ENCODE measurements at regions not wholly inside any gene's neighbourhood (a gene's known extent, or its start where the extent isn't known, plus 50 kb on each side); places are given as distances from the start of the nearest gene placed in this dataset.

- no peaks in the 10 kb centered on the region for H3K36me3 Mint-ChIP-seq
- H3K27me3 ChIP-seq (ENCODE audit: control insufficient read depth, insufficient read depth, low read length) = no peaks in the 10 kb centered on the region
- H3K4me3 Mint-ChIP-seq = no peak overlapping the region
- DNase-seq = no peak
- no peak overlapping the region for H3K4me3 ChIP-seq (ENCODE audit: low read depth, low read length)
- H3K27me3 Mint-ChIP-seq = no peaks in the 10 kb centered on the region
- H3K4me1 Mint-ChIP-seq = no peaks in the 10 kb centered on the region
- H3K9me3 Mint-ChIP-seq = peaks cover 0 to 6% (median 0%) of the 10 kb centered on the region in 7 donors
- H3K9me3 ChIP-seq (ENCODE audit: control insufficient read depth in 2 of 2, low read length in 2 of 2) = no peaks in the 10 kb centered on the region
- H3K27ac ChIP-seq (ENCODE audit: insufficient read depth, low read length, poor library complexity, severe bottlenecking) = no peak overlapping the region
- no peaks in the 10 kb centered on the region for H3K4me1 ChIP-seq (ENCODE audit: control insufficient read depth, insufficient read depth, low read length, poor library complexity, severe bottlenecking)
- H3K27ac Mint-ChIP-seq = no peak overlapping the region
- H3K36me3 ChIP-seq (ENCODE audit: control insufficient read depth, insufficient read depth, low read length) = no peaks in the 10 kb centered on the region
- no peak for ATAC-seq (ENCODE audit: low read depth in 2 of 2)
Observed at GRCh38 chr16:52871481-52871880, 181.2 kb downstream of the CHD9NB start.

- H3K4me3 Mint-ChIP-seq = no peak overlapping the region
- no peaks in the 10 kb centered on the region for H3K9me3 ChIP-seq (ENCODE audit: control insufficient read depth in 2 of 2, low read length in 2 of 2)
- ATAC-seq (ENCODE audit: low read depth in 2 of 2) = no peak
- H3K4me1 Mint-ChIP-seq = no peaks in the 10 kb centered on the region
- peaks cover 0 to 6% (median 0%) of the 10 kb centered on the region in 7 donors for H3K9me3 Mint-ChIP-seq
- no peak for DNase-seq
- no peak overlapping the region for H3K27ac Mint-ChIP-seq
- H3K27ac ChIP-seq (ENCODE audit: insufficient read depth, low read length, poor library complexity, severe bottlenecking) = no peak overlapping the region
- H3K36me3 Mint-ChIP-seq = no peaks in the 10 kb centered on the region
- no peaks in the 10 kb centered on the region for H3K4me1 ChIP-seq (ENCODE audit: control insufficient read depth, insufficient read depth, low read length, poor library complexity, severe bottlenecking)
- no peak overlapping the region for H3K4me3 ChIP-seq (ENCODE audit: low read depth, low read length)
- H3K27me3 ChIP-seq (ENCODE audit: control insufficient read depth, insufficient read depth, low read length) = no peaks in the 10 kb centered on the region
- no peaks in the 10 kb centered on the region for H3K36me3 ChIP-seq (ENCODE audit: control insufficient read depth, insufficient read depth, low read length)
- no peaks in the 10 kb centered on the region for H3K27me3 Mint-ChIP-seq
Observed at GRCh38 chr16:52869243-52869642, 183.5 kb downstream of the CHD9NB start.

GRCh38 chr16:52863000-52863399 is 189.7 kb downstream of the CHD9NB start:
- Histone ChIP-seq H3K9me3 (ENCODE audit: control insufficient read depth in 2 of 2, low read length in 2 of 2) (no peaks in the 10 kb centered on the region), H3K36me3 (ENCODE audit: control insufficient read depth, insufficient read depth, low read length) (no peaks in the 10 kb centered on the region), H3K27me3 (ENCODE audit: control insufficient read depth, insufficient read depth, low read length) (no peaks in the 10 kb centered on the region), H3K27ac (ENCODE audit: insufficient read depth, low read length, poor library complexity, severe bottlenecking) (no peak overlapping the region), H3K4me3 (ENCODE audit: low read depth, low read length) (no peak overlapping the region), H3K4me1 (ENCODE audit: control insufficient read depth, insufficient read depth, low read length, poor library complexity, severe bottlenecking) (no peaks in the 10 kb centered on the region)
- Mint-ChIP-seq H3K4me3 (no peak overlapping the region), H3K27ac (no peak overlapping the region), H3K9me3 (peaks cover 0 to 3% (median 0%) of the 10 kb centered on the region in 7 donors), H3K27me3 (no peaks in the 10 kb centered on the region), H3K4me1 (no peaks in the 10 kb centered on the region), H3K36me3 (no peaks in the 10 kb centered on the region)
- DNase-seq = no peak
- ATAC-seq (ENCODE audit: low read depth in 2 of 2) = no peak

GRCh38 chr16:52861614-52862022 is 191.1 kb downstream of the CHD9NB start:
- Histone ChIP-seq H3K4me1 (ENCODE audit: control insufficient read depth, insufficient read depth, low read length, poor library complexity, severe bottlenecking) (no peaks in the 10 kb centered on the region), H3K27ac (ENCODE audit: insufficient read depth, low read length, poor library complexity, severe bottlenecking) (no peak overlapping the region), H3K4me3 (ENCODE audit: low read depth, low read length) (no peak overlapping the region), H3K36me3 (ENCODE audit: control insufficient read depth, insufficient read depth, low read length) (no peaks in the 10 kb centered on the region), H3K9me3 (ENCODE audit: control insufficient read depth in 2 of 2, low read length in 2 of 2) (no peaks in the 10 kb centered on the region), H3K27me3 (ENCODE audit: control insufficient read depth, insufficient read depth, low read length) (no peaks in the 10 kb centered on the region)
- DNase-seq (no peak), ATAC-seq (ENCODE audit: low read depth in 2 of 2) (no peak)
- no peaks in the 10 kb centered on the region for H3K36me3 Mint-ChIP-seq
- no peaks in the 10 kb centered on the region for H3K27me3 Mint-ChIP-seq
- H3K9me3 Mint-ChIP-seq = peaks cover 0 to 3% (median 0%) of the 10 kb centered on the region in 7 donors
- no peak overlapping the region for H3K4me3 Mint-ChIP-seq
- no peak overlapping the region for H3K27ac Mint-ChIP-seq
- H3K4me1 Mint-ChIP-seq = no peaks in the 10 kb centered on the region

GRCh38 chr16:52855463-52855862 is 197.2 kb downstream of the CHD9NB start:
- no peak overlapping the region for H3K27ac Mint-ChIP-seq
- H3K36me3 Mint-ChIP-seq = no peaks in the 10 kb centered on the region
- peaks cover 0 to 23% (median 5%) of the 10 kb centered on the region in 7 donors for H3K9me3 Mint-ChIP-seq
- no peak for ATAC-seq (ENCODE audit: low read depth in 2 of 2)
- Histone ChIP-seq H3K36me3 (ENCODE audit: control insufficient read depth, insufficient read depth, low read length) (no peaks in the 10 kb centered on the region), H3K27me3 (ENCODE audit: control insufficient read depth, insufficient read depth, low read length) (no peaks in the 10 kb centered on the region), H3K4me1 (ENCODE audit: control insufficient read depth, insufficient read depth, low read length, poor library complexity, severe bottlenecking) (no peaks in the 10 kb centered on the region), H3K4me3 (ENCODE audit: low read depth, low read length) (no peak overlapping the region), H3K9me3 (ENCODE audit: control insufficient read depth in 2 of 2, low read length in 2 of 2) (peaks cover 7 to 8% of the 10 kb centered on the region in 2 experiments), H3K27ac (ENCODE audit: insufficient read depth, low read length, poor library complexity, severe bottlenecking) (no peak overlapping the region)
- no peaks in the 10 kb centered on the region for H3K27me3 Mint-ChIP-seq
- no peaks in the 10 kb centered on the region for H3K4me1 Mint-ChIP-seq
- no peak for DNase-seq
- H3K4me3 Mint-ChIP-seq = no peak overlapping the region

- no peaks in the 10 kb centered on the region for H3K36me3 ChIP-seq (ENCODE audit: control insufficient read depth, insufficient read depth, low read length)
- no peak for DNase-seq
- H3K9me3 ChIP-seq (ENCODE audit: control insufficient read depth in 2 of 2, low read length in 2 of 2) = peaks cover 7 to 14% of the 10 kb centered on the region in 2 experiments
- H3K27me3 ChIP-seq (ENCODE audit: control insufficient read depth, insufficient read depth, low read length) = no peaks in the 10 kb centered on the region
- Mint-ChIP-seq H3K27me3 (no peaks in the 10 kb centered on the region), H3K36me3 (no peaks in the 10 kb centered on the region), H3K4me1 (no peaks in the 10 kb centered on the region), H3K4me3 (no peak overlapping the region), H3K9me3 (peaks cover 0 to 30% (median 6%) of the 10 kb centered on the region in 7 donors), H3K27ac (no peak overlapping the region)
- no peak for ATAC-seq (ENCODE audit: low read depth in 2 of 2)
- no peak overlapping the region for H3K4me3 ChIP-seq (ENCODE audit: low read depth, low read length)
- no peak overlapping the region for H3K27ac ChIP-seq (ENCODE audit: insufficient read depth, low read length, poor library complexity, severe bottlenecking)
- no peaks in the 10 kb centered on the region for H3K4me1 ChIP-seq (ENCODE audit: control insufficient read depth, insufficient read depth, low read length, poor library complexity, severe bottlenecking)
Observed at GRCh38 chr16:52852978-52853377, 199.7 kb downstream of the CHD9NB start.

- Histone ChIP-seq H3K27ac (ENCODE audit: insufficient read depth, low read length, poor library complexity, severe bottlenecking) (no peak overlapping the region), H3K4me1 (ENCODE audit: control insufficient read depth, insufficient read depth, low read length, poor library complexity, severe bottlenecking) (no peaks in the 10 kb centered on the region), H3K36me3 (ENCODE audit: control insufficient read depth, insufficient read depth, low read length) (no peaks in the 10 kb centered on the region), H3K4me3 (ENCODE audit: low read depth, low read length) (no peak overlapping the region), H3K27me3 (ENCODE audit: control insufficient read depth, insufficient read depth, low read length) (no peaks in the 10 kb centered on the region), H3K9me3 (ENCODE audit: control insufficient read depth in 2 of 2, low read length in 2 of 2) (peaks cover 7 to 14% of the 10 kb centered on the region in 2 experiments)
- DNase-seq (no peak), ATAC-seq (ENCODE audit: low read depth in 2 of 2) (no peak)
- Mint-ChIP-seq H3K36me3 (no peaks in the 10 kb centered on the region), H3K9me3 (peaks cover 0 to 32% (median 6%) of the 10 kb centered on the region in 7 donors), H3K4me3 (no peak overlapping the region), H3K27me3 (no peaks in the 10 kb centered on the region), H3K4me1 (no peaks in the 10 kb centered on the region), H3K27ac (no peak overlapping the region)
Observed at GRCh38 chr16:52851211-52851740, 201.4 kb downstream of the CHD9NB start.

GRCh38 chr16:52843381-52843780 is 209.3 kb downstream of the CHD9NB start:
- Histone ChIP-seq H3K27me3 (ENCODE audit: control insufficient read depth, insufficient read depth, low read length) (no peaks in the 10 kb centered on the region), H3K9me3 (ENCODE audit: control insufficient read depth in 2 of 2, low read length in 2 of 2) (no peaks in the 10 kb centered on the region), H3K36me3 (ENCODE audit: control insufficient read depth, insufficient read depth, low read length) (no peaks in the 10 kb centered on the region), H3K4me3 (ENCODE audit: low read depth, low read length) (no peak overlapping the region), H3K27ac (ENCODE audit: insufficient read depth, low read length, poor library complexity, severe bottlenecking) (no peak overlapping the region), H3K4me1 (ENCODE audit: control insufficient read depth, insufficient read depth, low read length, poor library complexity, severe bottlenecking) (no peaks in the 10 kb centered on the region)
- Mint-ChIP-seq H3K27ac (no peak overlapping the region), H3K4me3 (no peak overlapping the region), H3K9me3 (peaks cover 2 to 6% (median 3%) of the 10 kb centered on the region in 7 donors), H3K27me3 (no peaks in the 10 kb centered on the region), H3K36me3 (no peaks in the 10 kb centered on the region), H3K4me1 (no peaks in the 10 kb centered on the region)
- no peak for DNase-seq
- ATAC-seq (ENCODE audit: low read depth in 2 of 2) = no peak

Measured in CD4-positive, CD25-positive, alpha-beta regulatory T cell (primary cell).